A673 (cell line): ENCODE measurements at regions not wholly inside any gene's neighbourhood (a gene's known extent, or its start where the extent isn't known, plus 50 kb on each side); places are given as distances from the start of the nearest gene placed in this dataset.

ENCODE experiments used
- EZH2 ChIP-seq: fragments of 200-600 bp; sonication (generic); IDR thresholded peaks from 2 replicates; pipeline ENCODE4 v1.6.1; 2017; ENCODE audit warnings: borderline replicate concordance, low read depth, mild to moderate bottlenecking, mixed read lengths, antibody characterized with exemption, low read length; ENCODE audit not compliant: poor library complexity, severe bottlenecking
- TF ChIP-seq, protein P1 (sequence below): fragments of 300-800, 200-600 bp; sonication (generic); conservative IDR thresholded peaks from 2 replicates; pipeline ENCODE4 v1.5.1; 2017; ENCODE audit warnings: low read depth, mild to moderate bottlenecking, antibody characterized with exemption, low read length, moderate library complexity, mixed read lengths

DNA sequence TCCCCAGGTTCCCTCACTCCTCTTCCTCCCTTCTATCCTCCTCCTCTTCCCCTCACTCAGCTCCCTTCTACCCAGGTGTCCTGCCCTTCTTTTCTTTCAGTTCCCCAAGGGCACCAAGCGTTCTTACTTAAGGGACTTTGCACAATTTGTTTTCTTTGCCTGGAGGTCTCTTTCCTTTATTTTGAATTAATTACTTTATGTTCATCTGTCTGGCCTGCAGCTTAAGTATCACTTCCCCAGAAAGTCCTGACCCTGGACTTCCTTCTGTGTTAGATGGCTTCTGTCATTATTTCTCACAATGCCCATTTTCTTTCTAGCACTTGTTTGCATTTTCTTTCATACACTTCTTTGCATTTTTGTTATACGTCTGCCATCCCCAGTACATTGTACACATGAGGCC, 350.6 kb downstream of the SH3GL2 start:
- TF ChIP-seq, protein P1, sequence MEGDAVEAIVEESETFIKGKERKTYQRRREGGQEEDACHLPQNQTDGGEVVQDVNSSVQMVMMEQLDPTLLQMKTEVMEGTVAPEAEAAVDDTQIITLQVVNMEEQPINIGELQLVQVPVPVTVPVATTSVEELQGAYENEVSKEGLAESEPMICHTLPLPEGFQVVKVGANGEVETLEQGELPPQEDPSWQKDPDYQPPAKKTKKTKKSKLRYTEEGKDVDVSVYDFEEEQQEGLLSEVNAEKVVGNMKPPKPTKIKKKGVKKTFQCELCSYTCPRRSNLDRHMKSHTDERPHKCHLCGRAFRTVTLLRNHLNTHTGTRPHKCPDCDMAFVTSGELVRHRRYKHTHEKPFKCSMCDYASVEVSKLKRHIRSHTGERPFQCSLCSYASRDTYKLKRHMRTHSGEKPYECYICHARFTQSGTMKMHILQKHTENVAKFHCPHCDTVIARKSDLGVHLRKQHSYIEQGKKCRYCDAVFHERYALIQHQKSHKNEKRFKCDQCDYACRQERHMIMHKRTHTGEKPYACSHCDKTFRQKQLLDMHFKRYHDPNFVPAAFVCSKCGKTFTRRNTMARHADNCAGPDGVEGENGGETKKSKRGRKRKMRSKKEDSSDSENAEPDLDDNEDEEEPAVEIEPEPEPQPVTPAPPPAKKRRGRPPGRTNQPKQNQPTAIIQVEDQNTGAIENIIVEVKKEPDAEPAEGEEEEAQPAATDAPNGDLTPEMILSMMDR = no peak
- TF ChIP-seq EZH2 = no peak
